Fibroblast of mammary gland (primary cell): ENCODE measurements at regions not wholly inside any gene's neighbourhood (a gene's known extent, or its start where the extent isn't known, plus 50 kb on each side); places are given as distances from the start of the nearest gene placed in this dataset.

ENCODE experiments used
- DNase-seq: peaks from one replicate; pipeline ENCODE4 v3.0.0-alpha.2; 2010; ENCODE audit warnings: low read depth
- H3K4me3 ChIP-seq: 2 replicates; pipeline ENCODE4 v1.5.1; 2011; ENCODE audit warnings: low read depth, mild to moderate bottlenecking, low read length, moderate library complexity; ENCODE audit not compliant: control insufficient read depth
- CTCF ChIP-seq: conservative IDR thresholded peaks from 2 replicates; pipeline ENCODE4 v1.5.1; 2011; ENCODE audit warnings: low read depth, low read length, inconsistent platforms; ENCODE audit not compliant: control insufficient read depth, insufficient read depth

- TF ChIP-seq CTCF: no peak
- no peak for DNase-seq
- no peak overlapping the region for H3K4me3 ChIP-seq
These were observed 762.0 kb downstream of the GBE1 start for GRCh38 chr3:80999481-80999880.

GRCh38 chr3:80998022-80998421 is 763.4 kb downstream of the GBE1 start:
- no peak overlapping the region for H3K4me3 ChIP-seq
- DNase-seq: no peak
- TF ChIP-seq CTCF: no peak

GRCh38 chr3:80997622-80998021 is 763.8 kb downstream of the GBE1 start:
- no peak for DNase-seq
- no peak for TF ChIP-seq CTCF
- H3K4me3 ChIP-seq: no peak overlapping the region

GRCh38 chr3:80994767-80995166 is 766.7 kb downstream of the GBE1 start:
- no peak overlapping the region for H3K4me3 ChIP-seq
- no peak for DNase-seq
- no peak for TF ChIP-seq CTCF

GRCh38 chr3:80994085-80994665 is 767.3 kb downstream of the GBE1 start:
- H3K4me3 ChIP-seq: no peak overlapping the region
- no peak for DNase-seq
- TF ChIP-seq CTCF: no peak

- no peak for DNase-seq
- no peak for TF ChIP-seq CTCF
- no peak overlapping the region for H3K4me3 ChIP-seq
These were observed 768.1 kb downstream of the GBE1 start for GRCh38 chr3:80993241-80993945.
